ENCODE measurements at regions not wholly inside any gene's neighbourhood (a gene's known extent, or its start where the extent isn't known, plus 50 kb on each side); places are given as distances from the start of the nearest gene placed in this dataset.

- H3K4me1 Mint-ChIP-seq = no peaks in the 10 kb centered on the region
- no peak overlapping the region for H3K4me3 Mint-ChIP-seq
- peaks cover 0 to 8% (median 0%) of the 10 kb centered on the region in 3 donors for H3K9me3 Mint-ChIP-seq
- no peak for DNase-seq
- H3K27me3 ChIP-seq (replicated peaks in 1 of 2; ENCODE audit: control insufficient read depth in 2 of 2, extremely low read depth in 1 of 2, insufficient read depth in 2 of 2, low read length in 1 of 2) = no peaks in the 10 kb centered on the region
- peaks cover 6 to 33% of the 10 kb centered on the region in 2 donors for H3K27me3 Mint-ChIP-seq
- ChIA-PET POLR2A (no interaction called here), CTCF (interaction anchor here in 1 of 2 donors (0.6 kb wide), 1 partner anchor 1472 kb away, joined by 5 read pairs; no protein-coding TSS in a partner anchor)
- H3K36me3 ChIP-seq (ENCODE audit: control insufficient read depth in 2 of 2, extremely low read depth in 1 of 2, insufficient read depth in 1 of 2, low read length in 1 of 2) = no peaks in the 10 kb centered on the region
- no peak for ATAC-seq (replicated peaks in 1 of 4)
- no peak overlapping the region for H3K27ac ChIP-seq (ENCODE audit: low read length)
- H3K4me1 ChIP-seq (ENCODE audit: control insufficient read depth in 1 of 2, extremely low read depth in 1 of 2, insufficient read depth in 2 of 2, low read length in 2 of 2) = no peaks in the 10 kb centered on the region
- no peak overlapping the region for H3K27ac Mint-ChIP-seq
- no peaks in the 10 kb centered on the region for H3K9me3 ChIP-seq
- no peaks in the 10 kb centered on the region for H3K36me3 Mint-ChIP-seq
- no peak overlapping the region for H3K4me3 ChIP-seq (ENCODE audit: control insufficient read depth in 1 of 2, extremely low read depth in 1 of 2, low read length in 1 of 2)
- no CpG with 5 or more reads among the region's 3 CpGs for WGBS (ENCODE audit: insufficient coverage)
These were observed 167.7 kb upstream of the SERPINE2 start for GRCh38 chr2:224206816-224207215.

GRCh38 chr2:224202281-224202865, 163.3 kb upstream of the SERPINE2 start:
- peaks cover 2 to 23% of the 10 kb centered on the region in 2 donors for H3K27me3 Mint-ChIP-seq
- Histone ChIP-seq H3K9me3 (no peaks in the 10 kb centered on the region), H3K27me3 (replicated peaks in 1 of 2; ENCODE audit: control insufficient read depth in 2 of 2, extremely low read depth in 1 of 2, insufficient read depth in 2 of 2, low read length in 1 of 2) (no peaks in the 10 kb centered on the region), H3K36me3 (ENCODE audit: control insufficient read depth in 2 of 2, extremely low read depth in 1 of 2, insufficient read depth in 1 of 2, low read length in 1 of 2) (no peaks in the 10 kb centered on the region), H3K4me3 (ENCODE audit: control insufficient read depth in 1 of 2, extremely low read depth in 1 of 2, low read length in 1 of 2) (no peak overlapping the region), H3K4me1 (ENCODE audit: control insufficient read depth in 1 of 2, extremely low read depth in 1 of 2, insufficient read depth in 2 of 2, low read length in 2 of 2) (no peaks in the 10 kb centered on the region), H3K27ac (ENCODE audit: low read length) (no peak overlapping the region)
- no peak overlapping the region for H3K27ac Mint-ChIP-seq
- H3K4me1 Mint-ChIP-seq = no peaks in the 10 kb centered on the region
- H3K4me3 Mint-ChIP-seq = no peak overlapping the region
- WGBS (ENCODE audit: insufficient coverage) = no CpG with 5 or more reads among the region's 6 CpGs
- ChIA-PET CTCF (no interaction called here), POLR2A (no interaction called here)
- ATAC-seq (replicated peaks in 1 of 4) = no peak
- H3K36me3 Mint-ChIP-seq = no peaks in the 10 kb centered on the region
- H3K9me3 Mint-ChIP-seq = peaks cover 0 to 8% (median 0%) of the 10 kb centered on the region in 3 donors
- DNase-seq = no peak

- H3K9me3 ChIP-seq = peaks cover 1% of the 10 kb centered on the region
- no CpG with 5 or more reads among the region's 5 CpGs for WGBS (ENCODE audit: insufficient coverage)
- POLR2A ChIA-PET = no interaction called here
These were observed 159.3 kb upstream of the SERPINE2 start for GRCh38 chr2:224198436-224198835.

GRCh38 chr2:224196810-224197209, 157.7 kb upstream of the SERPINE2 start:
- H3K27ac Mint-ChIP-seq = no peak overlapping the region
- POLR2A ChIA-PET = no interaction called here
- H3K4me3 Mint-ChIP-seq = no peak overlapping the region
- Histone ChIP-seq H3K27me3 (replicated peaks in 1 of 2; ENCODE audit: control insufficient read depth in 2 of 2, extremely low read depth in 1 of 2, insufficient read depth in 2 of 2, low read length in 1 of 2) (no peaks in the 10 kb centered on the region), H3K36me3 (ENCODE audit: control insufficient read depth in 2 of 2, extremely low read depth in 1 of 2, insufficient read depth in 1 of 2, low read length in 1 of 2) (no peaks in the 10 kb centered on the region), H3K9me3 (peaks cover 2% of the 10 kb centered on the region), H3K4me3 (ENCODE audit: control insufficient read depth in 1 of 2, extremely low read depth in 1 of 2, low read length in 1 of 2) (no peak overlapping the region), H3K4me1 (ENCODE audit: control insufficient read depth in 1 of 2, extremely low read depth in 1 of 2, insufficient read depth in 2 of 2, low read length in 2 of 2) (no peaks in the 10 kb centered on the region), H3K27ac (ENCODE audit: low read length) (no peak overlapping the region)
- no peaks in the 10 kb centered on the region for H3K36me3 Mint-ChIP-seq
- peaks cover 0 to 18% of the 10 kb centered on the region in 2 donors for H3K27me3 Mint-ChIP-seq
- CTCF ChIA-PET = no interaction called here
- no peak for ATAC-seq (replicated peaks in 1 of 4)
- peaks cover 7 to 9% (median 8%) of the 10 kb centered on the region in 3 donors for H3K9me3 Mint-ChIP-seq
- DNase-seq = no peak
- no CpG with 5 or more reads among the region's 2 CpGs for WGBS (ENCODE audit: insufficient coverage)
- no peaks in the 10 kb centered on the region for H3K4me1 Mint-ChIP-seq

More at GRCh38 chr2:224198436-224198835, 159.3 kb upstream of the SERPINE2 start:
- ATAC-seq (replicated peaks in 1 of 4) = no peak
- H3K27ac Mint-ChIP-seq = no peak overlapping the region
- H3K27me3 Mint-ChIP-seq = peaks cover 0 to 18% of the 10 kb centered on the region in 2 donors
- H3K36me3 Mint-ChIP-seq = no peaks in the 10 kb centered on the region
- DNase-seq = no peak
- H3K27me3 ChIP-seq (replicated peaks in 1 of 2; ENCODE audit: control insufficient read depth in 2 of 2, extremely low read depth in 1 of 2, insufficient read depth in 2 of 2, low read length in 1 of 2) = no peaks in the 10 kb centered on the region
- H3K4me1 Mint-ChIP-seq = no peaks in the 10 kb centered on the region
- H3K4me3 ChIP-seq (ENCODE audit: control insufficient read depth in 1 of 2, extremely low read depth in 1 of 2, low read length in 1 of 2) = no peak overlapping the region
- peaks cover 4 to 9% (median 7%) of the 10 kb centered on the region in 3 donors for H3K9me3 Mint-ChIP-seq
- no peaks in the 10 kb centered on the region for H3K4me1 ChIP-seq (ENCODE audit: control insufficient read depth in 1 of 2, extremely low read depth in 1 of 2, insufficient read depth in 2 of 2, low read length in 2 of 2)
- H3K36me3 ChIP-seq (ENCODE audit: control insufficient read depth in 2 of 2, extremely low read depth in 1 of 2, insufficient read depth in 1 of 2, low read length in 1 of 2) = no peaks in the 10 kb centered on the region
- no peak overlapping the region for H3K4me3 Mint-ChIP-seq
- no peak overlapping the region for H3K27ac ChIP-seq (ENCODE audit: low read length)
- CTCF ChIA-PET = no interaction called here

GRCh38 chr2:224195925-224196571, 157.0 kb upstream of the SERPINE2 start:
- Mint-ChIP-seq H3K4me3 (no peak overlapping the region), H3K4me1 (no peaks in the 10 kb centered on the region), H3K9me3 (peaks cover 7 to 9% (median 8%) of the 10 kb centered on the region in 3 donors), H3K36me3 (no peaks in the 10 kb centered on the region), H3K27ac (no peak overlapping the region), H3K27me3 (peaks cover 0 to 18% of the 10 kb centered on the region in 2 donors)
- CTCF ChIA-PET = interaction anchor here in 1 of 2 donors (0.7 kb wide), 1 partner anchor 738 kb away, joined by 5 read pairs; no protein-coding TSS in a partner anchor
- ATAC-seq (replicated peaks in 1 of 4) (no peak), DNase-seq (no peak)
- peaks cover 2% of the 10 kb centered on the region for H3K9me3 ChIP-seq
- H3K36me3 ChIP-seq (ENCODE audit: control insufficient read depth in 2 of 2, extremely low read depth in 1 of 2, insufficient read depth in 1 of 2, low read length in 1 of 2) = no peaks in the 10 kb centered on the region
- H3K27me3 ChIP-seq (replicated peaks in 1 of 2; ENCODE audit: control insufficient read depth in 2 of 2, extremely low read depth in 1 of 2, insufficient read depth in 2 of 2, low read length in 1 of 2) = no peaks in the 10 kb centered on the region
- no peaks in the 10 kb centered on the region for H3K4me1 ChIP-seq (ENCODE audit: control insufficient read depth in 1 of 2, extremely low read depth in 1 of 2, insufficient read depth in 2 of 2, low read length in 2 of 2)
- POLR2A ChIA-PET = interaction anchor here in 1 of 2 donors (0.7 kb wide), 1 partner anchor 242 kb away, joined by 6 read pairs; no protein-coding TSS in a partner anchor
- 80% methylated on average over 1 of the region's 2 CpGs for WGBS (ENCODE audit: insufficient coverage)
- no peak overlapping the region for H3K27ac ChIP-seq (ENCODE audit: low read length)
- H3K4me3 ChIP-seq (ENCODE audit: control insufficient read depth in 1 of 2, extremely low read depth in 1 of 2, low read length in 1 of 2) = no peak overlapping the region

GRCh38 chr2:224194161-224194560, 155.1 kb upstream of the SERPINE2 start:
- Mint-ChIP-seq H3K27ac (no peak overlapping the region), H3K9me3 (peaks cover 7 to 9% (median 8%) of the 10 kb centered on the region in 3 donors), H3K4me1 (no peaks in the 10 kb centered on the region), H3K4me3 (no peak overlapping the region), H3K36me3 (no peaks in the 10 kb centered on the region), H3K27me3 (peaks cover 0 to 18% of the 10 kb centered on the region in 2 donors)
- DNase-seq (no peak), ATAC-seq (replicated peaks in 1 of 4) (no peak)
- no peaks in the 10 kb centered on the region for H3K4me1 ChIP-seq (ENCODE audit: control insufficient read depth in 1 of 2, extremely low read depth in 1 of 2, insufficient read depth in 2 of 2, low read length in 2 of 2)
- 100% methylated on average over 1 of the region's 1 CpG for WGBS (ENCODE audit: insufficient coverage)
- no peak overlapping the region for H3K27ac ChIP-seq (ENCODE audit: low read length)
- H3K9me3 ChIP-seq = peaks cover 2% of the 10 kb centered on the region
- ChIA-PET CTCF (no interaction called here), POLR2A (no interaction called here)
- H3K36me3 ChIP-seq (ENCODE audit: control insufficient read depth in 2 of 2, extremely low read depth in 1 of 2, insufficient read depth in 1 of 2, low read length in 1 of 2) = no peaks in the 10 kb centered on the region
- no peaks in the 10 kb centered on the region for H3K27me3 ChIP-seq (replicated peaks in 1 of 2; ENCODE audit: control insufficient read depth in 2 of 2, extremely low read depth in 1 of 2, insufficient read depth in 2 of 2, low read length in 1 of 2)
- H3K4me3 ChIP-seq (ENCODE audit: control insufficient read depth in 1 of 2, extremely low read depth in 1 of 2, low read length in 1 of 2) = no peak overlapping the region

Data from T-cell (primary cell).